HCT116 (cell line): ENCODE measurements at regions not wholly inside any gene's neighbourhood (a gene's known extent, or its start where the extent isn't known, plus 50 kb on each side); places are given as distances from the start of the nearest gene placed in this dataset.

ENCODE experiments used
- ATAC-seq: fragments of 200-7000 bp; cut with Tn5 transposase; 2 replicates; pipeline ENCODE4 v1.9.1; 2020; ENCODE audit warnings: mild to moderate bottlenecking, moderate library complexity
- BruUV-seq: library from RNA; stranded (reverse); fragments of 400-500 nt; replicated peaks from 2 replicates; lab custom pipeline; 2021; lab: Mats Ljungman, UMichigan
- CTCF ChIA-PET: fragments of 300-600 bp; sonication (Branson Sonifier 250); formaldehyde crosslinking; loops from one replicate; lab custom pipeline; 2021; ENCODE audit warnings: antibody characterized with exemption; lab: Charles Lee
- POLR2A ChIA-PET: fragments of 300-600, 350-600 bp; sonication (Branson Sonifier 250); formaldehyde crosslinking; loops from one replicate; lab custom pipeline; 2021; ENCODE audit warnings: antibody characterized with exemption; lab: Charles Lee
- RAD21 ChIA-PET, 2 experiments: fragments of 300-600 bp; sonication (Branson Sonifier 250); formaldehyde crosslinking; loops; one replicate each; lab custom pipeline; 2023; ENCODE audit warnings: low total read pairs in 2 of 2; ENCODE audit not compliant: uncharacterized antibody in 2 of 2, unreplicated experiment in 2 of 2, low non-redundant PET in 1 of 2; lab: Charles Lee
- DNase-seq: peaks from one replicate; pipeline ENCODE4 v3.0.0-alpha.2; 2010; ENCODE audit warnings: low read depth, low spot score
- H2AFZ ChIP-seq: fragments of 200-600 bp; shearing (Covaris generic), sonication (generic); 2 replicates; pipeline ENCODE4 v1.6.1; 2017; ENCODE audit warnings: low read depth, mixed run types, mixed read lengths, antibody characterized with exemption, low read length; ENCODE audit not compliant: poor library complexity, severe bottlenecking
- H3K27ac ChIP-seq: 2 replicates; pipeline ENCODE4 v1.5.1; 2012; ENCODE audit warnings: low read depth, low read length
- H3K27me3 ChIP-seq: fragments of 200-600 bp; sonication (generic); 2 replicates; pipeline ENCODE4 v1.6.1; 2016; ENCODE audit warnings: mixed run types, low read length, mixed read lengths; ENCODE audit not compliant: insufficient read depth
- H3K36me3 ChIP-seq, 2 experiments: fragments of 200-500 bp in 1 of 2; fragments of 200-600 bp in 1 of 2; sonication (Bioruptor generic) in 1 of 2; sonication (generic) in 1 of 2; 2 replicates each; pipeline versions ENCODE4 v1.5.1 to v1.6.1; 2014 to 2016; ENCODE audit warnings: low read length in 2 of 2, inconsistent platforms in 1 of 2, mixed read lengths in 1 of 2, mixed run types in 1 of 2; ENCODE audit not compliant: insufficient read depth in 2 of 2, control insufficient read depth in 1 of 2
- H3K4me1 ChIP-seq, 2 experiments: fragments of 200-600 bp in 1 of 2; sonication (generic) in 1 of 2; 2 replicates each; pipeline versions ENCODE4 v1.5.1 to v1.6.1; 2012 to 2017; ENCODE audit warnings: low read length in 2 of 2, inconsistent platforms in 1 of 2, mild to moderate bottlenecking in 1 of 2, mixed read lengths in 1 of 2, mixed run types in 1 of 2, moderate library complexity in 1 of 2; ENCODE audit not compliant: insufficient read depth in 2 of 2, control insufficient read depth in 1 of 2
- H3K4me2 ChIP-seq: fragments of 200-600 bp; sonication (generic); 2 replicates; pipeline ENCODE4 v1.6.1; 2017; ENCODE audit warnings: mixed run types, low read length, mixed read lengths
- H3K4me3 ChIP-seq, 2 experiments: fragments of 200-600 bp in 1 of 2; sonication (generic) in 1 of 2; replicated peaks in 1 of 2; 2 replicates each; pipeline ENCODE4 v1.5.1; 2011 to 2016; ENCODE audit warnings: low read length in 2 of 2, control low read depth in 1 of 2, low read depth in 1 of 2, mild to moderate bottlenecking in 1 of 2, mixed read lengths in 1 of 2, mixed run types in 1 of 2
- H3K79me2 ChIP-seq: fragments of 200-600 bp; sonication (generic); 2 replicates; pipeline ENCODE4 v1.6.1; 2017; ENCODE audit warnings: mild to moderate bottlenecking, mixed run types, low read length, moderate library complexity, mixed read lengths; ENCODE audit not compliant: insufficient read depth
- H3K9ac ChIP-seq: fragments of 200-600 bp; sonication (generic); 2 replicates; pipeline ENCODE4 v1.6.1; 2016; ENCODE audit warnings: low read length, mixed read lengths
- H3K9me2 ChIP-seq: fragments of 200-600 bp; sonication (generic), shearing (Covaris generic); 2 replicates; pipeline ENCODE4 v1.6.1; 2017; ENCODE audit warnings: mixed run types, mild to moderate bottlenecking, moderate library complexity; ENCODE audit not compliant: insufficient read depth
- H3K9me3 ChIP-seq, 2 experiments: fragments of 200-500 bp in 1 of 2; fragments of 200-600 bp in 1 of 2; sonication (Bioruptor generic) in 1 of 2; sonication (generic) in 1 of 2; 2 replicates each; pipeline ENCODE4 v1.6.1; 2014 to 2017; ENCODE audit warnings: low read length in 2 of 2, mixed read lengths in 2 of 2, inconsistent platforms in 1 of 2, low read depth in 1 of 2, mild to moderate bottlenecking in 1 of 2, mixed run types in 1 of 2, moderate library complexity in 1 of 2; ENCODE audit not compliant: control insufficient read depth in 1 of 2, insufficient read depth in 1 of 2
- H4K20me1 ChIP-seq: fragments of 200-600 bp; sonication (generic), shearing (Covaris generic); 2 replicates; pipeline ENCODE4 v1.6.1; 2017; ENCODE audit warnings: mixed run types, mild to moderate bottlenecking, moderate library complexity; ENCODE audit not compliant: insufficient read depth
- ATF3 ChIP-seq: IDR thresholded peaks from 2 replicates; pipeline ENCODE4 v1.6.1; 2012
- CBX3 ChIP-seq: IDR thresholded peaks from 2 replicates; pipeline ENCODE4 v1.6.1; 2012; ENCODE audit warnings: low read depth
- CEBPB ChIP-seq: IDR thresholded peaks from 2 replicates; pipeline ENCODE4 v1.6.1; 2012; ENCODE audit warnings: low read depth
- CTCF ChIP-seq, 3 experiments: fragments of 200-600 bp in 1 of 3; sonication (generic) in 1 of 3; IDR thresholded peaks in 2 of 3; conservative IDR thresholded peaks in 1 of 3; 2 replicates each; pipeline ENCODE4 v1.5.1; 2012 to 2017; ENCODE audit warnings: low read depth in 2 of 3, low read length in 2 of 3, antibody characterized with exemption in 1 of 3, borderline replicate concordance in 1 of 3, control low read depth in 1 of 3, mild to moderate bottlenecking in 1 of 3, mixed read lengths in 1 of 3, mixed run types in 1 of 3, moderate library complexity in 1 of 3; ENCODE audit not compliant: insufficient read depth in 1 of 3
- EGR1 ChIP-seq: IDR thresholded peaks from 2 replicates; pipeline ENCODE4 v1.6.1; 2012; ENCODE audit warnings: low read depth
- EZH2 ChIP-seq: fragments of 200-600 bp; sonication (generic); IDR thresholded peaks from 2 replicates; pipeline ENCODE4 v1.6.1; 2017; ENCODE audit warnings: antibody characterized with exemption, mixed run types
- EZH2phosphoT487 ChIP-seq: fragments of 200-600 bp; IDR thresholded peaks from 2 replicates; pipeline ENCODE4 v1.6.1; 2018; ENCODE audit warnings: antibody characterized with exemption, borderline replicate concordance
- FOSL1 ChIP-seq: IDR thresholded peaks from 2 replicates; pipeline ENCODE4 v1.6.1; 2012; ENCODE audit warnings: low read depth
- JUND ChIP-seq: IDR thresholded peaks from 2 replicates; pipeline ENCODE4 v1.6.1; 2012
- MAX ChIP-seq: IDR thresholded peaks from 2 replicates; pipeline ENCODE4 v1.6.1; 2012
- POLR2AphosphoS5 ChIP-seq: IDR thresholded peaks from 2 replicates; pipeline ENCODE4 v1.6.1; 2011; ENCODE audit warnings: mild to moderate bottlenecking, low read depth, low read length, moderate library complexity
- REST ChIP-seq: IDR thresholded peaks from 2 replicates; pipeline ENCODE4 v1.6.1; 2012; ENCODE audit warnings: low read depth
- SIN3A ChIP-seq: IDR thresholded peaks from 2 replicates; pipeline ENCODE4 v1.6.1; 2012; ENCODE audit warnings: low read depth
- SP1 ChIP-seq: IDR thresholded peaks from 2 replicates; pipeline ENCODE4 v1.6.1; 2012; ENCODE audit warnings: low read depth
- SRF ChIP-seq: IDR thresholded peaks from 2 replicates; pipeline ENCODE4 v1.6.1; 2012; ENCODE audit warnings: low read depth
- TCF7L2 ChIP-seq: IDR thresholded peaks from 2 replicates; pipeline ENCODE4 v1.7.0; 2011; ENCODE audit warnings: borderline replicate concordance, inconsistent platforms; ENCODE audit not compliant: insufficient read depth, insufficient read length; ENCODE audit errors: extremely low read depth
- YY1 ChIP-seq: IDR thresholded peaks from 2 replicates; pipeline ENCODE4 v1.6.1; 2011; ENCODE audit warnings: low read length, low read depth, moderate library complexity, mild to moderate bottlenecking; ENCODE audit not compliant: insufficient replicate concordance; ENCODE audit errors: extremely low read depth
- ZBTB33 ChIP-seq: IDR thresholded peaks from 2 replicates; pipeline ENCODE4 v1.6.1; 2011; ENCODE audit warnings: mild to moderate bottlenecking, low read length, moderate library complexity; ENCODE audit not compliant: insufficient replicate concordance; ENCODE audit errors: extremely low read depth
- ZFX ChIP-seq: fragments of 450-650 bp; IDR thresholded peaks from 2 replicates; pipeline ENCODE4 v1.6.1; 2017
- ZNF274 ChIP-seq: fragments of 200-500 bp; sonication (Bioruptor generic); IDR thresholded peaks from 2 replicates; pipeline ENCODE4 v1.6.1; 2014; ENCODE audit warnings: mild to moderate bottlenecking, low read depth, low read length, inconsistent platforms
- intact Hi-C: fragments of 100-400 bp; cut with micrococcal nuclease; formaldehyde crosslinking; loops from 2 replicates; pipeline ENCODE4 v1.10.0; 2022

GRCh38 chr13:33409673-33410510, 124.3 kb upstream of the STARD13 start:
- H3K27me3 ChIP-seq, result no peaks in the 10 kb centered on the region
- H3K9ac ChIP-seq, result no peak overlapping the region
- H3K36me3 ChIP-seq, result no peaks in the 10 kb centered on the region
- no peaks in the 10 kb centered on the region for H4K20me1 ChIP-seq
- no peaks in the 10 kb centered on the region for H3K9me3 ChIP-seq
- no peak overlapping the region for H3K27ac ChIP-seq
- no TSS peak for BruUV-seq
- H3K4me2 ChIP-seq, result no peak overlapping the region
- RAD21 ChIA-PET, result no interaction called here
- intact Hi-C loops, result no loop called here
- H2AFZ ChIP-seq, result no peak overlapping the region
- POLR2A ChIA-PET, result no interaction called here
- H3K79me2 ChIP-seq, result no peaks in the 10 kb centered on the region
- TF ChIP-seq TCF7L2, result no peak
- no peak for TF ChIP-seq SP1
- no peak for TF ChIP-seq EGR1
- TF ChIP-seq SIN3A, result no peak
- TF ChIP-seq ATF3, result no peak
- no peak for TF ChIP-seq CBX3
- TF ChIP-seq CEBPB, result no peak
- no peak for TF ChIP-seq ZFX
- TF ChIP-seq EZH2phosphoT487, result no peak
- no peak for TF ChIP-seq CTCF (IDR thresholded peaks at IDR 0.05 in 2 of 3, conservative IDR thresholded peaks at IDR 0.05 in 1 of 3; ENCODE audit: borderline replicate concordance in 1 of 3, insufficient read depth in 1 of 3, low read depth in 2 of 3, low read length in 2 of 3)
- TF ChIP-seq MAX, result no peak
- no peak for TF ChIP-seq EZH2
- no peak for TF ChIP-seq SRF
- no peak for TF ChIP-seq JUND
- no peak for TF ChIP-seq ZBTB33
- TF ChIP-seq FOSL1, result no peak
- no peak for TF ChIP-seq YY1
- TF ChIP-seq ZNF274, result no peak
- no peak for TF ChIP-seq POLR2AphosphoS5
- no peak for TF ChIP-seq REST
- TF ChIP-seq, all 23 proteins: peak for 0
- Histone ChIP-seq H3K4me3 (no peak overlapping the region), H3K4me1 (no peaks in the 10 kb centered on the region), H3K9me2 (no peaks in the 10 kb centered on the region)
- ATAC-seq (no peak), DNase-seq (no peak)
- CTCF ChIA-PET, result no interaction called here
